Panc1 (cell line): ENCODE measurements at regions not wholly inside any gene's neighbourhood (a gene's known extent, or its start where the extent isn't known, plus 50 kb on each side); places are given as distances from the start of the nearest gene placed in this dataset.

Source experiments
- POLR2AphosphoS5 ChIP-seq: IDR thresholded peaks from 2 replicates; pipeline ENCODE4 v1.6.1; 2012; ENCODE audit warnings: mild to moderate bottlenecking, low read depth, low read length, moderate library complexity
- SIN3A ChIP-seq: IDR thresholded peaks from 2 replicates; pipeline ENCODE4 v1.6.1; 2012; ENCODE audit warnings: low read depth, mild to moderate bottlenecking, low read length, moderate library complexity, borderline replicate concordance; ENCODE audit not compliant: insufficient read depth
- TF ChIP-seq, protein P1 (sequence below): fragments of 450-650 bp; IDR thresholded peaks from 2 replicates; pipeline ENCODE4 v1.5.1; 2017; ENCODE audit warnings: mild to moderate bottlenecking
- TF ChIP-seq, protein P2 (sequence below), 2 experiments: IDR thresholded peaks; 2 replicates each; pipeline ENCODE4 v1.6.1; 2011 to 2012; ENCODE audit warnings: low read depth in 2 of 2, control low read depth in 1 of 2, low read length in 1 of 2, mild to moderate bottlenecking in 1 of 2, moderate library complexity in 1 of 2; ENCODE audit not compliant: insufficient read depth in 1 of 2

DNA sequence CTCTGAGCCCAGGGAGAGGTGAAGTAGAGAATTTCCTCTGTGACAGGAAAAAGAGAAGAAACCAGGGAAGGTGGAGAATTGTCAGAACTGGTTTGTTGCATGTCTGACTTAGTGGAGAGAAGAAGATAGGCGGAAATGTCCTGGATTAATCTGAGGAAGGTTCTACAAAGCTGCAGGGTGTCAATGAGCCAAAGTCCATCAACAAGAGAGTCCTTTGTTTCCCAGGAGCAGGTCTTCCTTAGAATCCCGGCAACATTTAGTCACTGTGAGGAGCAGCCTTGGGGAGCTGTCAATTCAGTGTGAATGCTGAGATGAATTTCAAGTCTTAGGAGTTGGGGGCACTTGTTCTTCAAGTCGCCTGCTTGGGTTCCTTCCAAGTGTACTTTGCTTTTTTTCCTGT lies 88.4 kb upstream of the CELF4 start:
- TF ChIP-seq, protein P1, sequence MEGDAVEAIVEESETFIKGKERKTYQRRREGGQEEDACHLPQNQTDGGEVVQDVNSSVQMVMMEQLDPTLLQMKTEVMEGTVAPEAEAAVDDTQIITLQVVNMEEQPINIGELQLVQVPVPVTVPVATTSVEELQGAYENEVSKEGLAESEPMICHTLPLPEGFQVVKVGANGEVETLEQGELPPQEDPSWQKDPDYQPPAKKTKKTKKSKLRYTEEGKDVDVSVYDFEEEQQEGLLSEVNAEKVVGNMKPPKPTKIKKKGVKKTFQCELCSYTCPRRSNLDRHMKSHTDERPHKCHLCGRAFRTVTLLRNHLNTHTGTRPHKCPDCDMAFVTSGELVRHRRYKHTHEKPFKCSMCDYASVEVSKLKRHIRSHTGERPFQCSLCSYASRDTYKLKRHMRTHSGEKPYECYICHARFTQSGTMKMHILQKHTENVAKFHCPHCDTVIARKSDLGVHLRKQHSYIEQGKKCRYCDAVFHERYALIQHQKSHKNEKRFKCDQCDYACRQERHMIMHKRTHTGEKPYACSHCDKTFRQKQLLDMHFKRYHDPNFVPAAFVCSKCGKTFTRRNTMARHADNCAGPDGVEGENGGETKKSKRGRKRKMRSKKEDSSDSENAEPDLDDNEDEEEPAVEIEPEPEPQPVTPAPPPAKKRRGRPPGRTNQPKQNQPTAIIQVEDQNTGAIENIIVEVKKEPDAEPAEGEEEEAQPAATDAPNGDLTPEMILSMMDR: no peak
- TF ChIP-seq POLR2AphosphoS5: no peak
- TF ChIP-seq SIN3A: no peak
- TF ChIP-seq, protein P2, sequence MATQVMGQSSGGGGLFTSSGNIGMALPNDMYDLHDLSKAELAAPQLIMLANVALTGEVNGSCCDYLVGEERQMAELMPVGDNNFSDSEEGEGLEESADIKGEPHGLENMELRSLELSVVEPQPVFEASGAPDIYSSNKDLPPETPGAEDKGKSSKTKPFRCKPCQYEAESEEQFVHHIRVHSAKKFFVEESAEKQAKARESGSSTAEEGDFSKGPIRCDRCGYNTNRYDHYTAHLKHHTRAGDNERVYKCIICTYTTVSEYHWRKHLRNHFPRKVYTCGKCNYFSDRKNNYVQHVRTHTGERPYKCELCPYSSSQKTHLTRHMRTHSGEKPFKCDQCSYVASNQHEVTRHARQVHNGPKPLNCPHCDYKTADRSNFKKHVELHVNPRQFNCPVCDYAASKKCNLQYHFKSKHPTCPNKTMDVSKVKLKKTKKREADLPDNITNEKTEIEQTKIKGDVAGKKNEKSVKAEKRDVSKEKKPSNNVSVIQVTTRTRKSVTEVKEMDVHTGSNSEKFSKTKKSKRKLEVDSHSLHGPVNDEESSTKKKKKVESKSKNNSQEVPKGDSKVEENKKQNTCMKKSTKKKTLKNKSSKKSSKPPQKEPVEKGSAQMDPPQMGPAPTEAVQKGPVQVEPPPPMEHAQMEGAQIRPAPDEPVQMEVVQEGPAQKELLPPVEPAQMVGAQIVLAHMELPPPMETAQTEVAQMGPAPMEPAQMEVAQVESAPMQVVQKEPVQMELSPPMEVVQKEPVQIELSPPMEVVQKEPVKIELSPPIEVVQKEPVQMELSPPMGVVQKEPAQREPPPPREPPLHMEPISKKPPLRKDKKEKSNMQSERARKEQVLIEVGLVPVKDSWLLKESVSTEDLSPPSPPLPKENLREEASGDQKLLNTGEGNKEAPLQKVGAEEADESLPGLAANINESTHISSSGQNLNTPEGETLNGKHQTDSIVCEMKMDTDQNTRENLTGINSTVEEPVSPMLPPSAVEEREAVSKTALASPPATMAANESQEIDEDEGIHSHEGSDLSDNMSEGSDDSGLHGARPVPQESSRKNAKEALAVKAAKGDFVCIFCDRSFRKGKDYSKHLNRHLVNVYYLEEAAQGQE (IDR thresholded peaks at IDR 0.05; ENCODE audit: insufficient read depth in 1 of 2, low read depth in 2 of 2, low read length in 1 of 2): no peak
